ENCODE measurements at regions not wholly inside any gene's neighbourhood (a gene's known extent, or its start where the extent isn't known, plus 50 kb on each side); places are given as distances from the start of the nearest gene placed in this dataset.

- no peak for ATAC-seq
Observed at GRCh38 chrX:36436361-36436760, 516.8 kb downstream of the CFAP47 start.

GRCh38 chrX:36443007-36443406, 523.5 kb downstream of the CFAP47 start:
- ATAC-seq = no peak

GRCh38 chrX:36445566-36445965, 526.0 kb downstream of the CFAP47 start:
- ATAC-seq = no peak

GRCh38 chrX:36462142-36462541, 542.6 kb downstream of the CFAP47 start:
- no peak for ATAC-seq

GRCh38 chrX:36480441-36480990, 527.6 kb upstream of the FAM47C start:
- no peak for ATAC-seq

DNA sequence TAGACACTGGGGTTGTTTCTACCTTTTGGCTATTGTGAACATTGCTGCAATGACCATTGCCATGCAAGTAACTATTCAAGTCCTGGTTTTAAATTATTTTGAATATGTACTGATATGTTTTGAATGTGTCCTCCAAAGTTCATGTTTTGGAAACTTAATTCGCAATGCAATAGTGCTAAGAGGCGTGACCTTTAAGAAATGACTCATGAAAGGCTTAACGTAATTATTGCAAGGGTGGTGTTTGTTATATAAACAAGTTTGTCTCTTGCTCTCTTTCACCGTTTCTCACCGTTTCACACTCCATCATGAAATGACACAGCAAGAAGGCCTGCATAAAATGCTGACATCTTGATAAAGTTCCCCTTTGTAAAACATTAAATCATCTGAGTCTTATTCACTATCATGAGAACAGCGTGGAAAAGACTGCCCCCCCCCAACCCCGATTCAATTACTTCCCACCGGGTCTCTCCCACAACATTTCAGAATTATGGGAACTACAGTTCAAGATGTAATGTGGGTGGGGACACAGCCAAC, 506.9 kb upstream of the FAM47C start:
- no peak for ATAC-seq

- ATAC-seq = no peak
Observed at GRCh38 chrX:36504625-36505024, 503.5 kb upstream of the FAM47C start.

DNA sequence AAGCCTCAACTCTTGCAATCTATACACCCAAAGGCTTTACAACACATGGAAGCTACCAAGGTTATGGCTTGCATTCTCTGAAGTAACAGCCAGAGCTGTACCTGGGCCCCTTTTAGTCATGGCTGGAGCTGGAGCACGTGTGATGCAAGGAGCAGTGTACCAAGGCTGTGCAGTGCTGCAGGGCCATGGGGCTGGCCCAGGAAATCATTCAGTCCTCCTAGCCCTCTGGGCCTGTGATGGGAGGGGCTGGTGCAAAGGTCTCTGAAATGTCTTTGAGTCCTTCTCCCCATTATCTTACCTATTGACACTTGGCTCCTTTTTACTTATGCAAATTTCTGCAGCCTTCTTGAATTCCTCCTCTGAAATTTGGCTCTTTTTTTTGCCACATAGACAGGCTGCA, 500.1 kb upstream of the FAM47C start:
- ATAC-seq = no peak

DNA sequence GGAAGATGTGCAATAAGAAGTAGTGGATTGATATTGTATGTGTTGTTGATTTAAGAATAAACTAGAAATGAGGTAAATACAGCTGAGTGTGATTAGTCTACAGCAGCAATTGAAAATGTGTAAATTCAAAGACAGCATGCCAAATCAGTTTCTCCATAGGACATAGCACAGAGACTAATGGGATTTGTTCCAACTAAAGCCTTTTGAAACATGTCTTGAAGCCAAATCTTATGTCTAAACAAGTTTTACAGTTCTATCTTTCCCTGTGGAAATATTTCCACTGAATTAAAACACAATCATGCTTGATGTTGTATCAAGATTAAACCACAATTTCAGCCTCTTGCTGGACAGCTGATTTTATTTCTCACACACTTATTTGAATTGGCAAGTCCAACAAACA, 497.4 kb upstream of the FAM47C start:
- no peak for ATAC-seq

- ATAC-seq = no peak
Observed at GRCh38 chrX:36528661-36529060, 479.5 kb upstream of the FAM47C start.

DNA sequence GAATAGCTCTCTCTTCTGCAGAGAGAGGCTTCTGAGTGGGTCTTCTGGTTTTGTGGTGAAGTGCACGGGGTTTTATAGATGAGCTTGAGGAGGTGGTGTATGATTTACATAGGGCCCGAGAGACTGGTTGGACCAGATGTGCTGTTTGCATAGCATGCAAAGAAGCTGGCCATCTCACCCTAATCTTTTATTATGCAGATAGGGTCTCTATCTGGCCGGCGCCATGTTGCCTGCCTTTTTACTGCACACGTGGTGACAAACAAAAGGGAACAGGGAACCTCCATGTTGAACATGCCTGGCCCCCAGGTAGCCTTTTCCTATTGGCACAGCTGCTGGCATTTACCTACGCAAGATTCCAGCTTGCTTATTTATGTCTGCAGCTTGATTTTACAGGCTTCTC, 473.3 kb upstream of the FAM47C start:
- no peak for ATAC-seq

DNA sequence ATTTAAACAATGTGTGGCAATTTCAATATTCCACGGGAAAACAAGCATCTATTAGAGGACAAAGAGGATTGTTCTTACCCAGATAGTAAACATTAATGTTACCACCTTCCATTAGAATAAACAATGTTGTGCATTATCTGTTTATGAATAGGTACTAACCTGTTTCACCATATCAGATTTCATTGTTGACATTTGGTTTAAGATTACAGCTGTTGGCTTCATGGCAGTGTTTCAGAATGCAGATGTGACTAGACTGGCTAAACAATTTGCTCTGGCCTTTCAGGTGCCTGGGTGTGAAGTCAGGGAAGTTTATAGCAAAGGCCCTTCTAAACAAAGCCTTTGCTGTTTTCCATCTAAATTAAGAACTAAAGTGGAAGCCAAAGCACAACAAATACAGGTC, 464.7 kb upstream of the FAM47C start:
- ATAC-seq = no peak

DNA sequence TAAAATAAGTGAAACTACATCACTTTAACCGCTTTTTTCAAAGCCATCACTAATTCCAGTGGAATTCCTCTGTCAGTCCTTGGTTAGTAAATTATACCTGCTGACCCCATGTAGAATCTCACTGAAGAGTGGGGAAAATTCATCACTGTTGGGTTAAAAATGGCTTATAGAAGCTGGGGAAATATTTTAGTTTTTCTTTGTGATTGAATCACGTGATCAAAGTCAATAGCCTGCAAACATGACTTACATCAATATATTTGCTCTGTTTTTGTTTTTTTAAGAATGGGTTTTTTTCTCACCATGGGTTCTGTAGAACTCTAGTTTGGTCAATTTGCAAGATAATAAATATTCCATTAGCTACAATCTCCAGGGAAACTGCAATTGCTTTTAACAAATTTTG, 445.2 kb upstream of the FAM47C start:
- ATAC-seq = no peak

DNA sequence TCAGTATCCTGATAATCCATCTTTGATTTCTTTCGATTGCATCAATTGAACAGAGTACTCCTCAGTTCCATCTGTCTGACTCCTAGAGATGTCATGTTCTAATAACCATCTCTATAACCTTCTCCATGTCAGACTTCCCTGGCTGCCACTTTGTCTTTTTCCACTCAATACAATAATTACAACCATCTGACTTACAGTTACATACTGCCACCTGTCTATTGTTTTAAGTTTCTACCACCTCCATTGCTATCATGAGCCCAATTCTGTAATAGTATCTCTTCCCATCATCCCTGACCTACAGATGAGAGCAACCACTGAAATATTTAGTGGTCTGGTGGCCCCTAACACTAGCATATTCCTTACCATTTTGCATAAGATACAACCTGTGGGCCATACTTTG, 439.2 kb upstream of the FAM47C start:
- ATAC-seq = no peak

DNA sequence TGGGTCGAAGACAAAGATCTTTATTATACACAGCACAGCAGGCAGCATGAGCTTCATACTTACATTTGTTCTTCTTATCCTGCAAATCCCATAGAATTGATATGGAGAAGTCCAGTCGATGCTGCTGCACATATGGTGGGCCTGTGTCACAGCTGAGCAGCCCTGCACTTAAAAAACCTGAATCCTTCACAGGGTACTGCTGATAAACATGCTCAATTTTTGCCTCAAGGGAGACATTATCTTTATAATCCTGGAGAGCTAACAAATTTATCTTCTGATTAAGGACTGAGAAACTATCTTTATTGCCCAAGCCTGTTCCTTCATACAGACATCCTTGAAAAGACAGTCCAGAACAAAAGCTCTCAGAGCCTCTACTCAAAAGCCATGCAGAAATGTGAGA, 434.4 kb upstream of the FAM47C start:
- ATAC-seq = no peak

- no peak for ATAC-seq
Observed at GRCh38 chrX:36575670-36576069, 432.5 kb upstream of the FAM47C start.

DNA sequence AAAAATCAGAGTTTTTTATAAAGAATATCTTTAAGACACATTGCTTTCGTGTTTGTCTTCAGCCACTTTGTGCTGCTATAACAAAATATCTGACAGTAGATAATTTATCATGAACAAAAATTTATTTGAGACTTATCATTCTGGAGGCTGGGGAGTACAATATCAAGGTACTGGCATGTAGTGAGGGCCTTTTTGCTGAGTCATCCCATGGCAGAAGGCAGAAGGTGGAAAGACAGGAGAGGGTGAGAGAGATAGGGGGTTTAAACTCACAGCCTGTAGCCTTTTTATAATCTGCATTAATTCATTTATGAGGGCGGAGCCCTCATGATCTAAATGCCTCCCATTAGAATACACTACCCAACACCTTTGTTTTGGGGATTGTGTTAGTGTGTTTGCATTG, 431.2 kb upstream of the FAM47C start:
- no peak for ATAC-seq

DNA sequence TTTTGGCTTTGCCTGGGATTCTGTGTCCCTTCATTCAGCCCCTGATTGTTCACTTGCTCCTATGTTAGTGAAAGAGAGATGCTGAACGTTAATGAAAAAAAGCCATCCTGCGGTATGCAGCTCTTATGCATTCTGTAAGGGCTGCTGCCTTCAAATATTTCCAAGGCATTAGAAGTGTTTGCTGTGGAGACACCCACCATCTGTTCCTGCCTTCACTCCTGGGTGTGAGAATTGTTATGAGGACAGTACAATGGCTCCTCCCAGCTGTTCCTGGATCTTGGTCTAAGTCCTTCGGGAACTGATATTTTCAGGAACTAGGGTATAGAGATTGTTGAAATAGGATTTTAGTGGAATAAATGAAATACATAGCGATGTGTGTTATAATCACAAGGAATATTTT, 427.1 kb upstream of the FAM47C start:
- no peak for ATAC-seq

DNA sequence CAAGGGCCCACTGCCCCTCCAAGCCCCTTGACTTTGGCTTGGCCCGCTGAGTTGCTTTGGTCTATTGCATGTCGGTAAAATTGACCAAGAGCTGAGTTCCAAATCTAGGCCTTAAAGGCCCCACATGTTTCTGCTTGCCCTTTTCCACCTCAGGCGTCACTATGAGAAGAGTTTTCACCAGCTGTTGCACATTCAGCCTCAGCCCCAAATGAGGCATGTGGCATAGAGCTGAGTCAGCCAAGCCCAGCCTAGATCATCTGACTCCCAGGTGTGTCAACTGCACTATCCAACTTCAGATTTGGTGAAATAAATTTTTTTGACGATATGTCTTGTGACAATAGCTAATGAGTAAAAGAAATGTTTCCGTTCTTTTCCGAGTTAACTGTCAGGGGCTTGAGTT, 424.5 kb upstream of the FAM47C start:
- no peak for ATAC-seq

- no peak for ATAC-seq
Observed at GRCh38 chrX:36609616-36610585, 398.3 kb upstream of the FAM47C start.

GRCh38 chrX:36626898-36627297, 381.3 kb upstream of the FAM47C start:
- no peak for ATAC-seq

- no peak for ATAC-seq
Observed at GRCh38 chrX:36640232-36640631, 367.9 kb upstream of the FAM47C start.

GRCh38 chrX:36642052-36642451, 366.1 kb upstream of the FAM47C start:
- no peak for ATAC-seq

- ATAC-seq = no peak
Observed at GRCh38 chrX:36650622-36651021, 357.5 kb upstream of the FAM47C start.
